ENCODE measurements at regions not wholly inside any gene's neighbourhood (a gene's known extent, or its start where the extent isn't known, plus 50 kb on each side); places are given as distances from the start of the nearest gene placed in this dataset.
"Not testable (repeated sequence)": the region's sequence is repeated elsewhere in the genome, so short reads cannot be mapped to it uniquely, and the experiment has no call there.

DNA sequence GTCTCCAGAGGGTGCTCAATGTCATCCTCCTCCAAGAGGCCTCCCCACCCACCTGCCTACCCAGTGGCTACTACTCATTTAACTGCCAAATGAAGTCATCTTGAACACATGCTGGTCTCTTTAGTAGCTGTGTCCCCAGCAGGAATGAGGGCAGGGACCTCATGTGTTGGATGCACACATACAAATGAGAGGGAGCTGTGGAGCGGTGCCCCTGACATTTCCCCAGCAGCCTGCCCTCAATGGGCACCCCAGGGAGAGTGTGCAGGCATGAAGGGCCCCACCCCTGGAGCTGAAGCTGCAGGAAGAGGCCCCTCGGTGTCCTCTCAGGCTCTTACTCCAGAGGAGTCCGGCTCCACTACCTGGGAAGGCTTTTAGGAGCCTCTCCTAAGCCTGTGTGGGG is 1322.7 kb downstream of the UQCRFS1 start:
- DNase-seq, result no peak

DNA sequence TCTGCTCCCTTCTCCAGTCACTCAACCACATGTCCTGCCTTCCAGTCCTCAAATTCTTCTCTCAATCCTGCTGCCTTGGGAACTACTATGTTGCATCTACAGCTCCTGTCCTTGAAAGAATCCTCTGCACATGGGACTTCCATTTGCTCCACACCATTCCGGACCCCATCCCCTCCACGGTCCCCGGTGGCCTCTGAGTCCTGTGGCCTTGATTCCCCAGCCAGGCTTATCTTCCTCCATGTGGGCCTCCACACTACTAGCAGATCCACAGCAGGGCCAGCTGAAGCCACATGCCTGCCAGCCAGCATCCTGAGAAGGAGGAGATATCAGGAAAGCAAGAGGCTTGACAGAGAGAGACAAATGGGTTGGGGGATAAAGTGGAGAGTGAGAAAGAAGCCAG is 1323.8 kb downstream of the UQCRFS1 start:
- DNase-seq, result no peak

DNA sequence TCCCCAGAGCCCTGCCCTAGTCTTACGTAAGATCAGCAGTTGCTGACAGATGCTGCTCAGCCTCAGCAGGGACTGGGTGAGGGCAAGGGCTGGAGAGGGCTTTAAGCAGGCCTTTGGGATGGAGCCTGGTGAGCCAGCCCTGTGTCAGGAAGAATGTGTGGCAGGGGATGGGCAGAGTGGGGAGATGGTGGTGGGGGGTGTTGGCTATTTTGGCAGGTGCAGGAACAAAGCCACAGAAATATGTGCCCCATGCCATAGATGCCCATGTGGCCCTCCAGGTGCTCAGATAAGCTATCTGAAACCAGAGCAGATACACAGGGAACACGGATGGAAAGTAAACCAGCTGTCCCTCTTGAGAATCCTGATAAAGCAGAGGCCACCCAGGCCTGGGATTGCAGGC is 1325.0 kb downstream of the UQCRFS1 start:
- DNase-seq, result no peak

DNA sequence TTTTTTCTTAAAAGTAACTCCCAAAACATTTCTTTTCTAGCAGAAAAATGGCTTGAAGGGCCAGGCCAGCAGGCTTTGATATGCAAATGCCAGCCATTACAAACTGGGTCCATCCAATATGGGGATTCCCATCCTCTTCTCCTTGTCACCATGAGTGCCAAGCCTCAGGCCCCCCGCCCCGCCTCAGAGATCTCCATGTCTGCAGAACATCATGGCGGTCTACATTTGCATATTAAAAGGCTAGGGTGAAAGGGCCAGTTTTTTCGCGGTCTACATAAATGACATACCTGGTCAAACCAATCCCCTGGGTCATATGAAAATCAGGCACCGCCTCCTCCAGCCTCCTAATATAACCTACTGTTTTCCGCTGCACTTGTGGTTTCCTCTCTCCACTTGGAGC is 1327.6 kb downstream of the UQCRFS1 start:
- DNase-seq, result no peak

DNA sequence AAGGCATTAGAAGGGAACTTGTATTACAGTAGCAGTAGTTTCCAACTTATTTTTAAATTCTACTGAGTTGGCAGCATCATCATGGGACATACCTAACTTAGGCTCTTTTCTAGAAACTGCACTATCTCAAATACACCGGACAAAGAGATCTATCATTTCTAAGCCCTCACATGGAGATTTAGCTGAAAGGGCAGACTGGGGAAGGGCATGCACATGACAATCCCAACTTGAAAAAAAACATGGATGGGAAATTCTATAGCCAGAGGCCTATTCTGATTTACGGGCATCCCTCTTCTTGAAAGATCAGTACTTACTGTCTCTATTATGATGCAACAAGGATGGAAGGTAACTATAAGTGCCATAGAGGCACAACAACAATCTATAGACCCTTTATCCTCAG is 1328.6 kb downstream of the UQCRFS1 start:
- no peak for DNase-seq

DNA sequence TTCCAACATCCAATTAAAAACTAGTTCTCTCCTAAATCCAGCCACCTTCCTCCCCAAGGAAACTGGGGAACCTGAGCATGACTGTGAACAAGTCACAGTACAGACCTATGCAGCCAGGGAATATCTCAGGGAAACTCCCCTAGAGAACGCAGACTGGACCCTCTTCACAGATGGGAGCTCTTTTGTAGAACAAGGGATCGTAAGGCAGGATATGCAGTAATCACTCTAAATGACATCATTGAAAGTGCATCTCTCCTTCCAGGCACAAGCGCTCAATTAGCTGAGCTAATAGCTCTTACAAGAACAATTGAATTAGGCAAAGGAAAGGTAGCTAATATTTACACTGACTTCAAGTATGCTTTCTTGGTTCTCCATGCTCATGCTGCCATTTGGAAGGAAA is 1331.7 kb downstream of the UQCRFS1 start:
- no peak for DNase-seq

DNA sequence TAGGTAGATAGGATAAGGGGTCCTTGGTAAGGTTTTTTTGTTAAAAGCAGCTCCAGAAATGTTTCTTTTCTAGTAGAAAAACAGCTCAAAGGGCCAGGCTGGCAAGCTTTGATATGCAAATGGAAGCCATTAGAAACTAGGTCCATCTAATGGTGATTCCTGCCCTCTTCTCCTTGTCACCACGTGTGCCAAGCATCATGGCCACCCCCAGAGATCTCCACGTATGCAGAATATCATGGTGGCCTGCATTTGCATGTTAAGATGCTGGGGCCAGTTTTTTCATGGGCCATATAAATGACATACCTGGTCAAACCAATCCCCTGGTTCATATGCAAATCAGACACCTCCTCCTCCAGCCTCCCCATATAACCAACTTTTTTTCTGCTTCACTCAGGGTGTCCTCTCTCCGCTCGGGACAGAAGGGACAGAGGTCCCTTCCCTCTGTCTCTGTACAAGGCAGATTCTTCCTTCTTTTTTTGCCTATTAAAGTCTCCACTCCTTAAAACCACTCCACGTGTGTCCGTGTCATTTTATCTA is 1335.9 kb downstream of the UQCRFS1 start:
- DNase-seq, result no peak

DNA sequence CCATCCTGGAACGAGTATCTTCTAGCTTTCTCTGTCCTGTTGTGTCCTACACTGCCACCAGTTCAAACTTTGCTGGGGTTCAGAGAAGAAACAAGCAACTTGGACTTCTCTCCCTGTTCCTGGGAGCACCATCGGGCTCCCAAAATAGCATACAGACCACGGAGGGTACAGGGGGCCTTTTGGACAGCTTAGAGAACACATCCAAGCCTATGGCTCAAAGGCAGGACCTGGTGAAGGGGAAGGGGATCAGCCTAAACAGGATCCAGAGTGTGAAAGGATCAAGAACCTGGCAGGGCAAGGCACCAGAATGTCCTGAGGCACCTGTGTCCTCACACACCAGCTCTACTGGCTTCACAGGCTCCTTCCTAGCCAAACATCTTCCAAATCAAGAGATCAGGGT is 1336.5 kb downstream of the UQCRFS1 start:
- DNase-seq, result no peak

DNA sequence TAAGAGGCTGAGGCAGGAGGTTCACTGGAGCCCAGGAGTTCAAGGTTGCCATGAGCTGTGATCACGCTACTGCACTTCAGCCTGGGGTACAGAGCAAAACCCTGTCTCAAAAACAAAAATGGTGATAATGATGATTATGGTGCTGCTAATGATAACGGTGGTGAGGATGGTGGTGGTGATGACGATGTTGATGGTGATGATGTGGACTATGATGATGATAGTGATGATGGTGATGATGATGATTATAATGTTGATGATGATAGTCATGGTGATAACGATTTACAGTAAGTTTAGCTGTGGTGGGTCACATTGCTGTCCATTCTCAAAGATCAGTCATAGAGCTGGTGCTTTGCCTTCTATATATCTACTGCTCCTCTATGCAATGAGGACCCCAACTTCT is 1340.6 kb downstream of the UQCRFS1 start:
- DNase-seq, result no peak

DNA sequence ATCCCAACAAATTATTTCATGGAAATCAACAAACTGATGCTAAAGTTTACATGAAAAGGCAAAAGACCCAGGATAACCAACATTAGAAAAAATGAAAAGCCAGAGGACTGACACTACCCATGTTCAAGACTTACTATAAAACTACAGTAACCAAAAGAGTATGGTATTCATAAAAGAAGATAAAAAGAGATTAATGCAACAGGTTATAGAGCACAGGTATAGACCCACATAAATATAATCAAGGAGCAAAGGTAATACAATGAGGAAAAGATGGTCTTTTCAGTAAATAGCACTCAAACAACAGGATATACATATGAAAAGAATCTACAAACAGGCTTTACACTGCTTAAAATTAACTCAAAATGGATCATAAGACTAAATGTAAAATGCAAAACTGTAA is 1342.7 kb downstream of the UQCRFS1 start:
- no peak for DNase-seq

DNA sequence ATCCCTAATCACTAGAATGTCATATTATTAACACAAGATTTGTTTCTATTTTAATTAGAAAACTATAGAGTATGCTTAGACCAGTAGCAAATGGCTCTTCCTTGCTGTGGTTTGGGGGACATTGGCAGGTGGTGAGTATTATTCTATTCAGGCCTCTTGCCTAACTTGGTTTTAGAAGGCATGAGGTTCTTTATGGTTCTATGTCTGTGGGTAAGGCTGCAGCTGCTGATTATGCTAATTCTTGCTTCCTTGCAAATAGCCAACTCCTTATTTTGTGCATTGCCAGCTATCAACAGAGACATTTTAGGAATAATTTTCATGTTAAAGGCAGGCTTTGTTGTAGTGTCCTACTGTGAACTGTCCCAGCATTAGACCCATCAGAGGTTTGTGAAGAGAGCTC is 1344.9 kb downstream of the UQCRFS1 start:
- DNase-seq, result no peak

DNA sequence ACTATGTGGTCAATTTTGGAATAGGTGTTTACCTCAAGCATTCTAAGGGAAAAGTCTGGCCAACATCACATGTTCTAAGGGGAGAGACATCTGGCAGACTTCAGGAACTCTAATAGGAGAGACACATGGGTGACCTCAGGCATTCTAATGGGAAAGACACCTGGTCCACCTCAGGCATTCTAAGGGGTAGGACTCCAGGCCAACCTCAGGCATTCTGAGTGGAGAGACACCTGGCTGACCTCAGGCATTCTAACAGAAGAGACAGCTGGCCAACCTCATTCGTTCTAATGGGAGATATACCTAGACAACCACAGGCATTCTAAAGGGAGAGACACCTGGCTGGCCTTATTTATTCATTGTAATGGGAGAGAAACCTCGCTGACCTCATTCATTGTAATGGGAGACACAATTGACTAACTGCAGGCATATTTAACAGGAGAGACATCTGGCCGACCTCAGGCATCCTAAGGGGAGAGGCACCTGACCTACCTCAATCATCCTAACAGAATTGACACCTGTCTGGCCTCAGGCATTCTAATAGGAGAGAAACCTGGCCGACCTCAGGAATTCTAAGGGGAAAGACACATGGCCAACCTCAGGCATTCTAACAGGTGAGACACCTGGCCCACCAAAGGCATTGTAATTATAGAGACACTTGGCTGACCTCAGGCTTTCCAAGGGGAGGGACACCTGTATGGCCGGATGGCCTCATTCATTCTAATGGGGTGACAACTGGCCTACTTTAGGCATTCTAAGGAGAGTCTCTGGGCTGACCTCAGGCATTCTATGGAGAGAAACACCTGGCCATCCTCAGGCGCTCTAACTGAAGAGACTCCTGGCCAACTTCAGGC is 1346.8 kb downstream of the UQCRFS1 start:
- no peak for DNase-seq

DNA sequence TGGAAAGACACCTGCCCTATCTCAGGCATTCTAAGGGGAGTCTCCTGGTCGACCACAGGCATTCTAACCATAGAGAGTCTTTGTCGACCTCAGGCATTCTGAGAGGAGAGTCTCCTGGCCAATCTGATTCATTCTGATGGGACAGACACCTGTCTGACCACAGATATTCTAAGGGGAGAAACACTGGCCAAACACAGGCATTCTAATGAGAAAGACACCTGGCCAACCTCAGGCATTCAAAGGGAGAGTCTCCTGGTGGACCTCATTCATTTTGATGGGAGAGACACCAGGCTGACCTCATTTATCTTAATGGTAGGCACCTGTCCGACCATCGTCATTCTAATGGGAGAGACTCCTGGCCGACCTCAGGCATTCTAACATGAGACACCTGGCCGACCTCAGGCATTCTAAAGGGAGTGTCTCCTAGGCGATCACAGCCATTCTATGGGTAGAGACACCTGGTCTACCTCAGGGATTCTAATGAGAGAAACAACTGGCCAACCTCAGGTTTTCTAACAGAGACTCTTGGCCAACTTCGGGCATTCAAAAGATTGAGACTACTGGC is 1351.5 kb downstream of the UQCRFS1 start:
- DNase-seq, result no peak

DNA sequence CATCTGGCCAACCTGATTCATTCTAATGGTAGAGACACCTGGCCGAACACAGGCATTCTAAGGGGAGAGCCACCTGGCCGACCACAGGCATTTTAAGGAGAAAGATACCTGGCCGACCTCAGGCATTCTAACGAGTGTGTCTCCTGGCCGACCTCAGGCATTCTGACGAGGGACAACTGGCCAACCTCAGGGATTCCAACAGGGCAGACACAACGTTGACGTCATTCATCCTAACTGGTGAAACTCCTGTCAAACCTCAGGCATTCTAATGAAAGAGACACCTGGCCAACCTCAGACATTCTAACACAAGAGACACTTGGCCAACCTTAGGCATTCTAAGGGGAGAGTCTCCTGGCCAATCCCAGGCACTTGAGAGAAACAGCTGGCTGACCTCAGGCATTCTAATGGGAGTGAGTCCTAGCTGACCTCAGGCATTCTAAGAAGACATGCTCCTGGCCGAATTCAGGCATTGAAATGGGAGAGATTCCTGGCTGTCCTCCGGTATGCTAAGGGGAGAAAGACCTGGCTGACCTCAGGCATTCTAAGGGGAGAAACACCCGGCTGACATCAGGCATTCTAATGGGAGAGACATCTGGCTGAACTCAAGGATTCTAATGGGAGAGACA is 1352.5 kb downstream of the UQCRFS1 start:
- DNase-seq, result no peak

DNA sequence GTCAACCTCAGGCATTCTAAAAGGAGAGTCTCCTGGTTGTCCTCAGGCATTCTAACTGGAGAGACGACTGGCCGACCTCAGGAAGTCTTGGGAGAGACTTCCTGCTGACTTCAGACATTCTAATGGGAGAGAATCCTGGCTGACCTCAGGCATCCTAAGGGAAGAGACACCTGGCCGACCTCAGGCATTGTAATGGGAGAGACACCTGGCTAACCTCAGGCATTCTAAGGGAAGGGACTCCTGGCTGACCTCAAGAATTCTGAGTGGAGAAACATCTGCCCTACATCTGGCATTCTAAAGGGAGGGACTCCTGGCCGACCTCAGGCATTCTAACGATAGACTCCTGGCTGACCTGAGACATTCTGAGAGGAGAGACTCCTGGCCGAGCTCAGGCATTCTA is 1353.3 kb downstream of the UQCRFS1 start:
- DNase-seq, result no peak

DNA sequence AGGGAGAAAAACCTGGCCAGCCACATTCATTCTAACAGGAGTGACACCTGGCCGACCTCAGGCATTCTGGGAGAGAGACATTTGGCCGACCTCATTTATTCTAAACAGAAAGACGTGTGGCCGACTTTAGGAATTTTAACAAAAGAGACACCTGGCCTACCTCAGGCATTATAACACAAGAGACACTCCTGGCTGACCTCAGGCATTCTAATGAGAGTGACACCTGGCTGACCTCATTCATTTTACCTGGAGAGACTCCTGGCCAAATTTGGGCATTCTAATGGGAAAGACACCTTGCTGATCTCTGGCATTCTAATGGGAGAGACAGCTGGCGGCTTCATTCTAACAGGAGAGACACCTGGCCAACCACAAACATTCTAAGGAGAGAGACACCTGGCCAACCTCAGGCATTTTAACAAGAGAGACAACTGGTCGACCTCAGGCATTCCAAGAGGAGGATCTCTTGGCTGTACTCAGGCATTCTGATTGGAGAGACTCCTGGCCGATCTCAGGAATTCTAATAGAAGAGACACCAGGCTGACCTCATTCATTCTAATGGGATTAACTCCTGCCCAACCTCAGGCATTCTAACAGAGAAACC is 1353.9 kb downstream of the UQCRFS1 start:
- DNase-seq, result no peak

DNA sequence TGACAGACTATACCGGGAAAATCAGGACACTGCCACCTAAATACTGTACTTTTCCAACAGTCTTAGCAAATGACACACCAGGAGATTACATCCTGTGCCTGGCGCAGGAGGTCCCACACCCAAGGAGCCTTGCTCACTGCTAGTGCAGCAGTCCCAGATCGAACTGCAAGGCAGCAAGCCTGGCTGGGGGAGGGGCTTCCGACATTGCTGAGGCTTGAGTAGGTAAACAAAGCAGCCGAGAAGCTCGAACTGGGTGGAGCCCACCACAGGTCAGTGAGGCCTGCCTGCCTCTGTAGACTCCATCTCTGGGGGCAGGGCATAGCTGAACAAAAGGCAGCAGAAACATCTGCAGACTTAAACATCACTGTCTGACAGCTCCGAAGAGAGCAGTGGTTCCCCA is 1360.0 kb downstream of the UQCRFS1 start:
- DNase-seq, result not testable (repeated sequence)

DNA sequence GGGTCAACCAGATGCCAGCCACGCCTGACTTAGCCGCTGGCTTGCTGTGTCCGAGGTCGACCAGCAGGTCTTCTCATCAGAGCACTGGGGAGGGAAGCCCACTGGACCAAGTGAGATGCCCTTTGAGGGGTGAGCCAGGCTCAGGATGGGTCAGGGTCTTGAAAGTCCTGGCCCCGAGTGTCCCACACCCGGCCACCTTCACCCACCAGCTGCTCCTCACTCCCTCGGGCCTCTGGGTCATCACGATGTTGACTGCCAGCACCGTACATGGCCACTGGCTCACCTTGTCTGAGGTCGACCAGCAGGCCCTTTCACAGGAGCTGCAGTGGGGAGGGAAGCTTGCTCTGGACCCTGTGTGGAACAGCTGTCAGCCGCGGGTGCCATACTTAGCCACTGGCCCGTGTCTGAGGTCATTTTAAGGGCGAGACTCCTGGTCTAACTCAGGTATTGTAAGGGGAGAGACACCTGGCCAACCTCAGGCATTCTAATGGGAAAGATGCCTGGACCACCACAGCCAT is 1361.3 kb downstream of the UQCRFS1 start:
- no peak for DNase-seq

DNA sequence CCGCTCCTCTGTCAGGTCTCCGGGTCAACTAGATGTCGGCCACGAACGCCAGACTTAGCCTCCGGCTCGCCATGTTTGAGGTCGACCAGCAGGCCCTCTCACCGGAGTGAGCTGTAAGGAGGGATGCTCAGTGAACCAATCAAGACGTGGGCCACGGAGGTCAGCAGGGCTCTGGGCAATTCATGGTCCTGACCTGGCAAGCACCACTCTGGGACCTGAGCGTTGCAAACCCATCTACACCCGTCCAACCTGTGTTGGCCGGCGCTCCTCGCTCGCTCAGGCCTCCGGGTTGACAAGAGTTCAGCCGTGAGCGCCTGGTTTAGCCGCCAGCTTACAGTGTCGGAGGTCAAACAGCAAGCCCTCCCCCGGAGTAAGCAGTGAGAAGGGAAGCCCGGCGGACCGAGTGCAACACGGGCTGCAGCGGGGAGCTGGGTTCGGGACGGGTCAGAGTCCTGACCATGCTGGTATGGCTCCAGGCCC is 1361.9 kb downstream of the UQCRFS1 start:
- DNase-seq, result no peak

DNA sequence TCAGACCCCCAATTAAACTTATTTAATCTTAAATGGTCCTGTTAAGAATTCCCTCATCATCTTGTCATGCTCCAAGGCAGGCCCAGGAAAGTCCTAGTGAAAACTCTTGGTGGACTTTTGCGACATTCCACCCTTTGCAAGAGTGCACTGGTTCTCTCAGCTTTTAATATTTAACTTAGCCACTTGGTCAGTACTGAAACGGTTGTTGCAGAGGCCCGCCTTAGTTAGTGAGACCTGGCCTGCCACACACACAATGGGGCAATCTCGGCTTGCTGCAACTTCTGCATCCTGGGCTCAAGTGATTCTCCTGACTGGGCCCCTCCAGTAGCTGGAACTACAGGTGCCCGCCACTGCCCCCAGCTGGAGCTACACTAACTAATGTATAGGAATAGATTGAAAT is 1366.0 kb downstream of the UQCRFS1 start:
- no peak for DNase-seq

DNA sequence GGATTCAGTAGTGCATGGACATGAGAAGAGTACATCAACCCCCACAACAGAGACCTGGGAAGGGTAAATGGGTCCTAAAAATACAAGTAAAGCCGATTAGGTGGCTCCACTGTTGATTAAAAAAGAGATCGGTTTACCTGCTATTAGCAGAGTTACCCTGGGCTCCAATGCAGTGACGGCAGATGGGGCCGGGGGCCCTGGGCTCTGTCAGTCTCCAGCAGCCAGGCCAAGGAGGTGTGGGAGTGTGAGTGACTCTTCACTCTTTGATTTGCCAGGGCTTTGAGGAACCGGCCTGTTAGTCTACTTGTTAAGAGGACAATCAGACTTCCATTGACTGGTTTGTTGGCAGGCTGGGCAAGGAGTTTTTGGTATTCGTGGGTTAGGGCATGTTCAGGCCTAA is 1368.7 kb downstream of the UQCRFS1 start:
- no peak for DNase-seq

DNA sequence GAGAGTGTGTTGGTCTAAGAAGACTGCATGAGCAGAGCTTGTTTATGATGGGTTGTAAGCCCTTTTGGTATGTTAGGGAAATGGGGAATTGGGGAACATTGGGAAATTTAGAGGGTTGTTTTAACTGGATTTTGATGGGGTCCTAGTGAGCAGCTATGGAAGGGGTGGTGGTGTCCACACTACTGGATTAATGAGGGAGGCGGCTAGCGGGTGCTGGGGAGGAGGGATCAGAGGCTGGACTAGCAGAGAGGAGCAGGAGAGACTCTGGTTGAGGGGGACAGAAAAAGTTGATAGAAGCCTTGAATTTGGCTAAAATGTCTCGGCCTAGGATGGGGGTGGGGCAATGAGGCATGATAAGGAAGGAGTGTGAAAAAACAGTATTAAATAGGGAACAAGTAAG is 1369.1 kb downstream of the UQCRFS1 start:
- no peak for DNase-seq

DNA sequence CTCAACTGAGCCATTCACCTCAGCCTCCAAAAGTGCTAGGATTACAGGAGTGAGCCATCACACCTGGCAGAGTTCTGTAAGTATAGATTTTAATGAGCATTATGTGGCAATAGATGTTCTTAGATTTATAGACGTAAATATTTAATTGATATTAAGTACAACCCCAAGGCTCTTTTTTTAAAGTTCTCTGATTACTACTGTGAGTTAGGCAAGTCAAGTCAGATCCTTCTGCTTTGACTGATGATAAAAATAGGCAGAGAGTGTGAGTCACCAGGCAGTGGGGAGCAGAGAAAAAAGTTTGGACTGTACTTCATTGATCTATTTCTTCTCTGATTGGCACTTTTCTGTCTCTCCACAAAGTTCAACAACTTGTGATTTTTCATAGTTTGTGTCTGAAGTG is 1379.9 kb downstream of the UQCRFS1 start:
- DNase-seq, result no peak

Data from NCI-H1105 treated with DMSO at 0.1 percent for 48 hours (cell line).